Endothelial cell of umbilical vein (primary cell): ENCODE measurements at regions not wholly inside any gene's neighbourhood (a gene's known extent, or its start where the extent isn't known, plus 50 kb on each side); places are given as distances from the start of the nearest gene placed in this dataset.

Experiments
- BruUV-seq: library from RNA; stranded (reverse); fragments of 400-500 nt; replicated peaks from 2 replicates; lab custom pipeline; 2021; lab: Mats Ljungman, UMichigan
- CTCF ChIA-PET: fragments of 300-600, 350-600 bp; sonication (Branson Sonifier 250); formaldehyde crosslinking; loops from one replicate; lab custom pipeline; 2021; ENCODE audit warnings: antibody characterized with exemption, inconsistent platforms; lab: Charles Lee
- POLR2A ChIA-PET: fragments of 300-600, 350-600 bp; sonication (Branson Sonifier 250); formaldehyde crosslinking; loops from one replicate; lab custom pipeline; 2021; ENCODE audit warnings: antibody characterized with exemption, inconsistent platforms; lab: Charles Lee
- DNase-seq: peaks from one replicate; pipeline ENCODE4 v3.0.0-alpha.2; 2011; ENCODE audit warnings: low read depth, low spot score
- FAIRE-seq: peaks from 2 replicates; lab custom pipeline; 2011; peaks lifted over from hg19 to GRCh38; lab: Jason Lieb, UNC
- H2AFZ ChIP-seq: 2 replicates; pipeline ENCODE4 v1.6.0; 2012; ENCODE audit warnings: low read depth, low read length, control low read depth, inconsistent platforms
- H3K27ac ChIP-seq: 2 replicates; pipeline ENCODE4 v1.5.1; 2011; ENCODE audit warnings: low read depth, mild to moderate bottlenecking, control low read depth, low read length, moderate library complexity; ENCODE audit not compliant: insufficient read depth
- H3K27me3 ChIP-seq, 2 experiments: 2 replicates each; pipeline versions ENCODE4 v1.6.0 to v1.6.1; 2011; ENCODE audit warnings: low read length in 2 of 2, mixed read lengths in 1 of 2; ENCODE audit not compliant: control insufficient read depth in 2 of 2, insufficient read depth in 2 of 2
- H3K36me3 ChIP-seq, 2 experiments: 2 replicates in 1 of 2; 3 replicates in 1 of 2; pipeline ENCODE4 v1.5.1; 2011; ENCODE audit warnings: low read length in 2 of 2, mild to moderate bottlenecking in 1 of 2, moderate library complexity in 1 of 2; ENCODE audit not compliant: control insufficient read depth in 2 of 2, insufficient read depth in 2 of 2; ENCODE audit errors: extremely low read depth in 1 of 2
- H3K4me1 ChIP-seq: 3 replicates; pipeline ENCODE4 v1.5.1; 2011; ENCODE audit warnings: mild to moderate bottlenecking, low read length; ENCODE audit not compliant: control insufficient read depth, insufficient read depth; ENCODE audit errors: extremely low read depth
- H3K4me2 ChIP-seq: 2 replicates; pipeline ENCODE4 v1.6.1; 2011; ENCODE audit warnings: low read length, control low read depth, mixed read lengths; ENCODE audit not compliant: insufficient read depth
- H3K4me3 ChIP-seq, 3 experiments: fragments of 200-600 bp in 1 of 3; sonication (generic), shearing (Covaris generic) in 1 of 3; replicated peaks in 1 of 3; 2 replicates each; pipeline ENCODE4 v1.5.1; 2011 to 2016; ENCODE audit warnings: control low read depth in 3 of 3, low read length in 3 of 3, mild to moderate bottlenecking in 2 of 3, inconsistent platforms in 1 of 3, low read depth in 1 of 3, moderate library complexity in 1 of 3; ENCODE audit not compliant: insufficient read depth in 1 of 3
- H3K79me2 ChIP-seq: 2 replicates; pipeline ENCODE4 v1.6.0; 2012; ENCODE audit warnings: low read length, inconsistent platforms; ENCODE audit not compliant: control insufficient read depth, insufficient read depth
- H3K9ac ChIP-seq: replicated peaks from 2 replicates; pipeline ENCODE3; 2011; ENCODE audit warnings: low read length, control low read depth; ENCODE audit not compliant: insufficient read depth; ENCODE audit errors: extremely low read depth
- H3K9me1 ChIP-seq: replicated peaks from 3 replicates; pipeline ENCODE4 v1.6.0; 2011; ENCODE audit warnings: mild to moderate bottlenecking, low read length; ENCODE audit not compliant: control insufficient read depth, insufficient read depth; ENCODE audit errors: extremely low read depth
- H3K9me3 ChIP-seq: replicated peaks from 2 replicates; pipeline ENCODE4 v1.5.1; 2012; ENCODE audit warnings: low read length, inconsistent platforms; ENCODE audit not compliant: control insufficient read depth, insufficient read depth
- H4K20me1 ChIP-seq: replicated peaks from 2 replicates; pipeline ENCODE3; 2011; ENCODE audit warnings: mild to moderate bottlenecking, low read length; ENCODE audit not compliant: control insufficient read depth, insufficient read depth; ENCODE audit errors: extremely low read depth
- EZH2 ChIP-seq: IDR thresholded peaks from 2 replicates; pipeline ENCODE4 v1.6.1; 2012; ENCODE audit warnings: borderline replicate concordance, low read depth, mild to moderate bottlenecking, moderate library complexity, low read length, inconsistent platforms; ENCODE audit not compliant: severe bottlenecking
- FOS ChIP-seq: IDR thresholded peaks from 2 replicates; pipeline ENCODE4 v1.6.1; 2011; ENCODE audit warnings: mild to moderate bottlenecking, low read length, moderate library complexity, borderline replicate concordance; ENCODE audit not compliant: insufficient read depth
- GATA2 ChIP-seq: IDR thresholded peaks from 2 replicates; pipeline ENCODE4 v1.7.0; 2011; ENCODE audit warnings: low read depth, mild to moderate bottlenecking, moderate library complexity, mixed read lengths, low read length; ENCODE audit not compliant: insufficient read length, insufficient read depth
- MYC ChIP-seq: IDR thresholded peaks from one replicate; pipeline ENCODE4 v1.6.1; 2011; ENCODE audit warnings: mild to moderate bottlenecking, low read depth, low read length
- POLR2A ChIP-seq: IDR thresholded peaks from 2 replicates; pipeline ENCODE4 v1.6.1; 2012; ENCODE audit warnings: low read depth, mild to moderate bottlenecking, control low read depth, low read length
- POLR2AphosphoS5 ChIP-seq: IDR thresholded peaks from 2 replicates; pipeline ENCODE4 v1.6.1; 2012; ENCODE audit warnings: low read depth, mild to moderate bottlenecking, control low read depth, low read length, moderate library complexity; ENCODE audit not compliant: insufficient read depth
- dilution Hi-C: fragments of 300-500 bp; cut with MboI; formaldehyde crosslinking; loops from one replicate; pipeline ENCODE4 v1.15.0; 2019; ENCODE audit warnings: low sequenced_read_pairs; ENCODE audit not compliant: extremely low pct_ligation_motif_present
- intact Hi-C: fragments of 100-400 bp; cut with micrococcal nuclease; formaldehyde crosslinking; loops from one replicate; pipeline ENCODE4 v1.10.0; 2022
- TF ChIP-seq, protein P1 (sequence below), 2 donors: IDR thresholded peaks; 1 replicate in 1 of 2; 2 replicates in 1 of 2; pipeline ENCODE4 v1.5.1; 2011; ENCODE audit warnings: low read length in 2 of 2, mild to moderate bottlenecking in 2 of 2, moderate library complexity in 2 of 2, control low read depth in 1 of 2, inconsistent platforms in 1 of 2, low read depth in 1 of 2; ENCODE audit not compliant: insufficient read depth in 1 of 2; ENCODE audit errors: extremely low read depth in 1 of 2

- Histone ChIP-seq H3K4me2 (peak overlapping the region; percentile 87), H2AFZ (peak overlapping the region; percentile 10), H3K4me1 (peaks cover 46% of the 10 kb centered on the region), H3K9me1 (no peaks in the 10 kb centered on the region), H4K20me1 (no peaks in the 10 kb centered on the region), H3K36me3 (no peaks in the 10 kb centered on the region), H3K4me3 (peak overlapping the region in 1 of 3 experiments; percentile 29), H3K27ac (peak overlapping the region; percentile 100), H3K79me2 (no peaks in the 10 kb centered on the region), H3K9me3 (no peaks in the 10 kb centered on the region), H3K27me3 (no peaks in the 10 kb centered on the region), H3K9ac (peak overlapping the region; percentile 91)
- TF ChIP-seq MYC (no peak), POLR2A (no peak), GATA2 (peak; percentile 5), FOS (no peak), POLR2AphosphoS5 (no peak), EZH2 (no peak)
- TF ChIP-seq, protein P1, sequence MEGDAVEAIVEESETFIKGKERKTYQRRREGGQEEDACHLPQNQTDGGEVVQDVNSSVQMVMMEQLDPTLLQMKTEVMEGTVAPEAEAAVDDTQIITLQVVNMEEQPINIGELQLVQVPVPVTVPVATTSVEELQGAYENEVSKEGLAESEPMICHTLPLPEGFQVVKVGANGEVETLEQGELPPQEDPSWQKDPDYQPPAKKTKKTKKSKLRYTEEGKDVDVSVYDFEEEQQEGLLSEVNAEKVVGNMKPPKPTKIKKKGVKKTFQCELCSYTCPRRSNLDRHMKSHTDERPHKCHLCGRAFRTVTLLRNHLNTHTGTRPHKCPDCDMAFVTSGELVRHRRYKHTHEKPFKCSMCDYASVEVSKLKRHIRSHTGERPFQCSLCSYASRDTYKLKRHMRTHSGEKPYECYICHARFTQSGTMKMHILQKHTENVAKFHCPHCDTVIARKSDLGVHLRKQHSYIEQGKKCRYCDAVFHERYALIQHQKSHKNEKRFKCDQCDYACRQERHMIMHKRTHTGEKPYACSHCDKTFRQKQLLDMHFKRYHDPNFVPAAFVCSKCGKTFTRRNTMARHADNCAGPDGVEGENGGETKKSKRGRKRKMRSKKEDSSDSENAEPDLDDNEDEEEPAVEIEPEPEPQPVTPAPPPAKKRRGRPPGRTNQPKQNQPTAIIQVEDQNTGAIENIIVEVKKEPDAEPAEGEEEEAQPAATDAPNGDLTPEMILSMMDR (IDR thresholded peaks at IDR 0.05; ENCODE audit: extremely low read depth in 1 of 2, insufficient read depth in 1 of 2, low read depth in 1 of 2, low read length in 2 of 2) = no peak
- peak; percentile 21 for FAIRE-seq
- dilution Hi-C loops (no loop called here), intact Hi-C loops (loop anchor here (1.0 to 5.0 kb wide), 5 partner anchors 23 to 173 kb away; no protein-coding TSS in a partner anchor)
- DNase-seq = peak; percentile 86
- BruUV-seq = TSS peak; percentile 72
- POLR2A ChIA-PET = no interaction called here
- CTCF ChIA-PET = interaction anchor here (1.0 to 2.6 kb wide), 6 partner anchors 12 to 154 kb away, joined by 3 to 8 read pairs (median 4); no protein-coding TSS in a partner anchor
Measured at GRCh38 chr1:81703756-81704463, 96.8 kb upstream of the ADGRL2 start.
